Right ventricle myocardium superior (tissue), 1 donor: ENCODE measurements at regions not wholly inside any gene's neighbourhood (a gene's known extent, or its start where the extent isn't known, plus 50 kb on each side); places are given as distances from the start of the nearest gene placed in this dataset.

Source experiments
- ATAC-seq: fragments of 200-7000 bp; cut with Tn5 transposase; one replicate; pipeline ENCODE4 v1.9.1; 2020; ENCODE audit warnings: mild to moderate bottlenecking; ENCODE audit not compliant: poor library complexity
- DNase-seq: peaks from one replicate; pipeline ENCODE4 v3.0.0-alpha.2; 2020
- intact Hi-C: fragments of 100-400 bp; cut with DNase I; formaldehyde crosslinking; loops from one replicate; pipeline ENCODE4 v1.11.2; 2022
- donor health status: DM: no; HTN: yes; CAD: no; lungs with severe emphysema.

- intact Hi-C loops: no loop called here
- no peak for ATAC-seq
Measured at GRCh38 chr13:80144493-80144892, 196.4 kb downstream of the SPRY2 start.

GRCh38 chr13:80141123-80141849 lies 199.6 kb downstream of the SPRY2 start:
- DNase-seq: peak; percentile 71
- ATAC-seq: peak; percentile 96
- intact Hi-C loops: loop anchor here (2.0 kb wide), 1 partner anchor 200 kb away; the partner anchor contains the start of gene SPRY2

More at GRCh38 chr13:80144493-80144892, 196.4 kb downstream of the SPRY2 start:
- DNase-seq: no peak

GRCh38 chr13:80140685-80141084 lies 200.2 kb downstream of the SPRY2 start:
- ATAC-seq (peak; percentile 5), DNase-seq (no peak)
- intact Hi-C loops: loop anchor here (2.0 kb wide), 1 partner anchor 200 kb away; the partner anchor contains the start of gene SPRY2

- ATAC-seq (no peak), DNase-seq (no peak)
- intact Hi-C loops: no loop called here
Measured at GRCh38 chr13:80139196-80139595, 201.7 kb downstream of the SPRY2 start.

- intact Hi-C loops: no loop called here
- no peak for DNase-seq
- no peak for ATAC-seq
Measured at GRCh38 chr13:80137994-80138393, 202.9 kb downstream of the SPRY2 start.

- ATAC-seq (no peak), DNase-seq (no peak)
- intact Hi-C loops: no loop called here
Measured at GRCh38 chr13:80134346-80134745, 206.6 kb downstream of the SPRY2 start.

- no peak for DNase-seq
- ATAC-seq: peak; percentile 47
- intact Hi-C loops: loop anchor here (2.0 kb wide), 1 partner anchor 205 kb away; no protein-coding TSS in a partner anchor
Measured at GRCh38 chr13:80133631-80134261, 207.2 kb downstream of the SPRY2 start.

- peak; percentile 95 for ATAC-seq
- intact Hi-C loops: loop anchor here (2.0 kb wide), 1 partner anchor 206 kb away; no protein-coding TSS in a partner anchor
- DNase-seq: peak; percentile 58
Measured at GRCh38 chr13:80132741-80133601, 208.0 kb downstream of the SPRY2 start.

- peak; percentile 62 for ATAC-seq
- DNase-seq: peak; percentile 88
Measured at GRCh38 chr13:80131204-80131603, 209.7 kb downstream of the SPRY2 start.

GRCh38 chr13:80126389-80127068 lies 214.4 kb downstream of the SPRY2 start:
- ATAC-seq (no peak), DNase-seq (no peak)
- intact Hi-C loops: no loop called here

More at GRCh38 chr13:80131204-80131603, 209.7 kb downstream of the SPRY2 start:
- intact Hi-C loops: no loop called here

- no peak for ATAC-seq
- intact Hi-C loops: no loop called here
- DNase-seq: no peak
Measured at GRCh38 chr13:80123945-80124344, 217.0 kb downstream of the SPRY2 start.

GRCh38 chr13:80121038-80121437 lies 219.9 kb downstream of the SPRY2 start:
- intact Hi-C loops: no loop called here
- ATAC-seq: no peak
- DNase-seq: no peak

- ATAC-seq (no peak), DNase-seq (no peak)
- intact Hi-C loops: no loop called here
Measured at GRCh38 chr13:80118506-80118905, 222.4 kb downstream of the SPRY2 start.

- no peak for DNase-seq
- intact Hi-C loops: no loop called here
- no peak for ATAC-seq
Measured at GRCh38 chr13:80118099-80118498, 222.8 kb downstream of the SPRY2 start.

- no peak for ATAC-seq
- DNase-seq: no peak
- intact Hi-C loops: no loop called here
Measured at GRCh38 chr13:80117515-80117914, 223.4 kb downstream of the SPRY2 start.

- ATAC-seq (no peak), DNase-seq (no peak)
- intact Hi-C loops: no loop called here
Measured at GRCh38 chr13:80116107-80116506, 224.8 kb downstream of the SPRY2 start.

- DNase-seq: no peak
- intact Hi-C loops: no loop called here
- no peak for ATAC-seq
Measured at GRCh38 chr13:80115616-80116015, 225.3 kb downstream of the SPRY2 start.

GRCh38 chr13:80113714-80114454 lies 227.0 kb downstream of the SPRY2 start:
- intact Hi-C loops: no loop called here
- ATAC-seq: no peak
- no peak for DNase-seq
